ENCODE measurements at regions not wholly inside any gene's neighbourhood (a gene's known extent, or its start where the extent isn't known, plus 50 kb on each side); places are given as distances from the start of the nearest gene placed in this dataset.

GRCh38 chr6:148272597-148272996 lies 70.0 kb upstream of the SASH1 start:
- no peak overlapping the region for H3K4me2 ChIP-seq (ENCODE audit: insufficient read depth, low read length)
- H4K20me1 ChIP-seq (ENCODE audit: insufficient read depth, low read length), result no peaks in the 10 kb centered on the region
- DNase-seq, result no peak
- TF ChIP-seq CTCF (IDR thresholded peaks at IDR 0.05; ENCODE audit: borderline replicate concordance, extremely low read depth, low read length, poor library complexity, severe bottlenecking) (no peak), EZH2 (IDR thresholded peaks at IDR 0.05; ENCODE audit: borderline replicate concordance, low read depth, low read length, severe bottlenecking) (no peak)
- H3K36me3 ChIP-seq (ENCODE audit: insufficient read depth, low read length), result no peaks in the 10 kb centered on the region
- no peaks in the 10 kb centered on the region for H3K4me1 ChIP-seq (ENCODE audit: insufficient read depth, low read length)
- H2AFZ ChIP-seq (ENCODE audit: low read depth, low read length), result no peak overlapping the region
- H3K79me2 ChIP-seq (ENCODE audit: insufficient read depth, low read length), result no peaks in the 10 kb centered on the region
- ATAC-seq (ENCODE audit: insufficient read depth, low read depth), result no peak
- no peak overlapping the region for H3K4me3 ChIP-seq (ENCODE audit: low read depth in 1 of 2, low read length in 2 of 2)
- no peak overlapping the region for H3K9ac ChIP-seq (ENCODE audit: low read depth, low read length)
- H3K27ac ChIP-seq (ENCODE audit: low read length), result no peak overlapping the region
- H3K27me3 ChIP-seq (ENCODE audit: insufficient read depth, low read length, poor library complexity), result peaks cover 16% of the 10 kb centered on the region
- no peaks in the 10 kb centered on the region for H3K9me3 ChIP-seq (ENCODE audit: insufficient read depth, low read length, severe bottlenecking)

- ATAC-seq (ENCODE audit: insufficient read depth, low read depth) (no peak), DNase-seq (no peak)
- no peaks in the 10 kb centered on the region for H3K9me3 ChIP-seq (ENCODE audit: insufficient read depth, low read length, severe bottlenecking)
- H3K36me3 ChIP-seq (ENCODE audit: insufficient read depth, low read length), result no peaks in the 10 kb centered on the region
- no peak overlapping the region for H3K9ac ChIP-seq (ENCODE audit: low read depth, low read length)
- no peak overlapping the region for H2AFZ ChIP-seq (ENCODE audit: low read depth, low read length)
- H3K4me1 ChIP-seq (ENCODE audit: insufficient read depth, low read length), result no peaks in the 10 kb centered on the region
- no peaks in the 10 kb centered on the region for H3K79me2 ChIP-seq (ENCODE audit: insufficient read depth, low read length)
- TF ChIP-seq EZH2 (IDR thresholded peaks at IDR 0.05; ENCODE audit: borderline replicate concordance, low read depth, low read length, severe bottlenecking) (no peak), CTCF (IDR thresholded peaks at IDR 0.05; ENCODE audit: borderline replicate concordance, extremely low read depth, low read length, poor library complexity, severe bottlenecking) (no peak)
- H3K4me2 ChIP-seq (ENCODE audit: insufficient read depth, low read length), result no peak overlapping the region
- H4K20me1 ChIP-seq (ENCODE audit: insufficient read depth, low read length), result no peaks in the 10 kb centered on the region
- H3K27ac ChIP-seq (ENCODE audit: low read length), result no peak overlapping the region
- peaks cover 12% of the 10 kb centered on the region for H3K27me3 ChIP-seq (ENCODE audit: insufficient read depth, low read length, poor library complexity)
- no peak overlapping the region for H3K4me3 ChIP-seq (ENCODE audit: low read depth in 1 of 2, low read length in 2 of 2)
These were observed 68.5 kb upstream of the SASH1 start for GRCh38 chr6:148273962-148274752.

GRCh38 chr6:148274809-148275208 lies 67.8 kb upstream of the SASH1 start:
- no peaks in the 10 kb centered on the region for H3K4me1 ChIP-seq (ENCODE audit: insufficient read depth, low read length)
- no peaks in the 10 kb centered on the region for H4K20me1 ChIP-seq (ENCODE audit: insufficient read depth, low read length)

More at GRCh38 chr6:148274809-148275208, 67.8 kb upstream of the SASH1 start:
- DNase-seq (no peak), ATAC-seq (ENCODE audit: insufficient read depth, low read depth) (no peak)
- Histone ChIP-seq H3K36me3 (ENCODE audit: insufficient read depth, low read length) (no peaks in the 10 kb centered on the region), H3K9me3 (ENCODE audit: insufficient read depth, low read length, severe bottlenecking) (no peaks in the 10 kb centered on the region), H2AFZ (ENCODE audit: low read depth, low read length) (no peak overlapping the region), H3K9ac (ENCODE audit: low read depth, low read length) (no peak overlapping the region), H3K4me3 (ENCODE audit: low read depth in 1 of 2, low read length in 2 of 2) (no peak overlapping the region), H3K4me2 (ENCODE audit: insufficient read depth, low read length) (no peak overlapping the region), H3K79me2 (ENCODE audit: insufficient read depth, low read length) (no peaks in the 10 kb centered on the region), H3K27ac (ENCODE audit: low read length) (no peak overlapping the region), H3K27me3 (ENCODE audit: insufficient read depth, low read length, poor library complexity) (peaks cover 12% of the 10 kb centered on the region)
- TF ChIP-seq CTCF (IDR thresholded peaks at IDR 0.05; ENCODE audit: borderline replicate concordance, extremely low read depth, low read length, poor library complexity, severe bottlenecking), result no peak
- TF ChIP-seq EZH2 (IDR thresholded peaks at IDR 0.05; ENCODE audit: borderline replicate concordance, low read depth, low read length, severe bottlenecking), result no peak
